DND-41 (cell line): ENCODE measurements at regions not wholly inside any gene's neighbourhood (a gene's known extent, or its start where the extent isn't known, plus 50 kb on each side); places are given as distances from the start of the nearest gene placed in this dataset.

Experiments
- CTCF ChIP-seq: IDR thresholded peaks from 2 replicates; pipeline ENCODE4 v1.5.1; 2012; ENCODE audit warnings: borderline replicate concordance, low read length, moderate library complexity, mild to moderate bottlenecking; ENCODE audit not compliant: poor library complexity, severe bottlenecking; ENCODE audit errors: extremely low read depth
- EZH2 ChIP-seq: IDR thresholded peaks from 3 replicates; pipeline ENCODE4 v1.6.1; 2012; ENCODE audit warnings: borderline replicate concordance, low read depth, mild to moderate bottlenecking, moderate library complexity, low read length, inconsistent platforms; ENCODE audit not compliant: severe bottlenecking

GRCh38 chr16:73735954-73736353 is 560.7 kb upstream of the PSMD7 start:
- TF ChIP-seq CTCF, result no peak
- no peak for TF ChIP-seq EZH2
